AG04449 (cell line): ENCODE measurements at regions not wholly inside any gene's neighbourhood (a gene's known extent, or its start where the extent isn't known, plus 50 kb on each side); places are given as distances from the start of the nearest gene placed in this dataset.
"Not testable (repeated sequence)": the region's sequence is repeated elsewhere in the genome, so short reads cannot be mapped to it uniquely, and the experiment has no call there.

Experiments used
- CTCF ChIA-PET: fragments of 350-600 bp; formaldehyde crosslinking; extraction: SDS; loops from one replicate; lab custom pipeline; 2021; ENCODE audit warnings: antibody characterized with exemption; lab: Yijun Ruan, JAX
- POLR2A ChIA-PET: fragments of 400-600, 350-600 bp; formaldehyde crosslinking; extraction: SDS; loops from one replicate; lab custom pipeline; 2020; ENCODE audit warnings: antibody characterized with exemption, inconsistent platforms; lab: Yijun Ruan, JAX
- DNase-seq: peaks from one replicate; pipeline ENCODE4 v3.0.0-alpha.2; 2010; ENCODE audit warnings: low read depth, low spot score
- H3K4me3 ChIP-seq: 2 replicates; pipeline ENCODE4 v1.5.1; 2011; ENCODE audit warnings: low read depth, mild to moderate bottlenecking, control low read depth, low read length
- TF ChIP-seq, protein P1 (sequence below): IDR thresholded peaks from one replicate; pipeline ENCODE4 v1.5.1; 2011; ENCODE audit warnings: mild to moderate bottlenecking, moderate library complexity, low read length, control low read depth, inconsistent platforms; ENCODE audit not compliant: insufficient read depth; ENCODE audit errors: missing control alignments

- ChIA-PET POLR2A (no interaction called here), CTCF (no interaction called here)
- H3K4me3 ChIP-seq, result no peak overlapping the region
- DNase-seq, result no peak
- TF ChIP-seq, protein P1, sequence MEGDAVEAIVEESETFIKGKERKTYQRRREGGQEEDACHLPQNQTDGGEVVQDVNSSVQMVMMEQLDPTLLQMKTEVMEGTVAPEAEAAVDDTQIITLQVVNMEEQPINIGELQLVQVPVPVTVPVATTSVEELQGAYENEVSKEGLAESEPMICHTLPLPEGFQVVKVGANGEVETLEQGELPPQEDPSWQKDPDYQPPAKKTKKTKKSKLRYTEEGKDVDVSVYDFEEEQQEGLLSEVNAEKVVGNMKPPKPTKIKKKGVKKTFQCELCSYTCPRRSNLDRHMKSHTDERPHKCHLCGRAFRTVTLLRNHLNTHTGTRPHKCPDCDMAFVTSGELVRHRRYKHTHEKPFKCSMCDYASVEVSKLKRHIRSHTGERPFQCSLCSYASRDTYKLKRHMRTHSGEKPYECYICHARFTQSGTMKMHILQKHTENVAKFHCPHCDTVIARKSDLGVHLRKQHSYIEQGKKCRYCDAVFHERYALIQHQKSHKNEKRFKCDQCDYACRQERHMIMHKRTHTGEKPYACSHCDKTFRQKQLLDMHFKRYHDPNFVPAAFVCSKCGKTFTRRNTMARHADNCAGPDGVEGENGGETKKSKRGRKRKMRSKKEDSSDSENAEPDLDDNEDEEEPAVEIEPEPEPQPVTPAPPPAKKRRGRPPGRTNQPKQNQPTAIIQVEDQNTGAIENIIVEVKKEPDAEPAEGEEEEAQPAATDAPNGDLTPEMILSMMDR, result no peak
Measured at GRCh38 chr1:244330318-244330625, 121.4 kb downstream of the ADSS2 start.

DNA sequence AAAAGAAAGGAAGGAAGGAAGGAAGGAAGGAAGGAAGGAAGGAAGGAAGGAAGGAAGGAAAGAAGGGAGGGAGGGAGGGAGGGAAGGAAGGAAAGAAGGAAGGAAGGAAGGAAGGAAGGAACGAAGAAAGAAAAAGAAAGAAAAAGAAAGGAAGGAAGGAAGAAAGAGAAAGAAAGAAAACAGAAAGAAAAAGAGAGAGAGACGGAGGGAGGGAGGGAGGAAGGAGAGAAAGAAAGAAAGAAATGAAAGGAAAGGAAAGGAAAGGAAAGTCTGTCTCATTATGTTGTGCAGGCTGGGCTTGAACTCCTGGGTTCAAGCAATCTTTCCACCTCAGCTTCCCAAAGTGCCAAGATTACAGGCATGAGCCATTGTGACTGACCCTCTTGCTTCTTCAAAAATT lies 118.9 kb downstream of the ADSS2 start:
- CTCF ChIA-PET, POLR2A ChIA-PET: not testable (repeated sequence)

DNA sequence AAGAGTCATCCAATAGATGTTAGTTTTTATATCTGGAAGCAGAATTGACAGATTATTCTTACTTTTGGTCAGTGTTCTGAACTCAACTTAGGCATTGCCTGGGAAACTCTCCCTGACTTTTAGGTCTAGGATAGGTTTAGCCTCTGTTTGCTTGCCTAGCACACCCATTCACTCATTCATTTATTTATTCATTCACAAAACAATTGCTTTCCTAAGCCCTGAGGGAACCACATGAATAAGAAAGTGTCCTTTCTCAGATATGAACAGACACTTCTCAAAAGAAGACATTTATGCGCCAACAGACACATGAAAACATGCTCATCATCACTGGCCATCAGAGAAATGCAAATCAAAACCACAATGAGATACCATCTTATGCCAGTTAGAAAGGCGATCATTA lies 117.4 kb downstream of the ADSS2 start:
- POLR2A ChIA-PET, H3K4me3 ChIP-seq, CTCF ChIA-PET, DNase-seq: not testable (repeated sequence)

More for the DNA sequence above, 118.9 kb downstream of the ADSS2 start:
- DNase-seq, H3K4me3 ChIP-seq: not testable (repeated sequence)

DNA sequence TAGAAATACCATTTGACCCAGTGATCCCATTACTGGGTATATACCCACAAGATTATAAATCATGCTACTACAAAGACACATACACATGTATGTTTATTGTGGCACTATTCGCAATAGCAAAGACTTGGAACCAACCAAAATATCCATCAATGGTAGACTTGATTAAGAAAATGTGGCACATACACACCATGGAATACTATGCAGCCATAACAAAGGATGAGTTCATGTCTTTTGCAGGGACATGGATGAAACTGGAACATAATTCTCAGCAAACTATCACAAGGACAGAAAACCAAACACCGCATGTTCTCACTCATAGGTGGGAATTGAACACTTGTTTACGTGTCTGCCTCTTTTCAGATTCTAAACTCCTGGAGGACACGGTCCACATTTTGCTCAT lies 116.9 kb downstream of the ADSS2 start:
- POLR2A ChIA-PET, H3K4me3 ChIP-seq, DNase-seq, CTCF ChIA-PET: not testable (repeated sequence)

DNA sequence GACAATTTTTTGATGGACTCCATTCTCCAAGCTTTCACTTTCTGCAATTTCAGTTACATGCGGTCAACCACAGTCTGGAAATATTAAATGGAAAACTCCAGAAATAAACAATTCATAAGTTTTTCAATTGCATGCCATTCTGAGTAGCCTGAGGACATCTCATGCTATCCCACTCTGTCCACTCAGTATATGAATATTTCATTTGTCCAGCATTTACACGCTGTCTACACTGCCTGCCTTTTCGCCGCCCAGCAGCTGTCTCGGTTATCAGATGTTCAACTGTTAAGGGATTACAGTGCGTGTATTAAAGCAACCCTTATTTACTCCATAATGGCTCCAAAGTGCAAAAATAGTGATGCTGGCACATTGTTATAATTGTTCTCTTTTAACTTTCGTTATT lies 116.3 kb downstream of the ADSS2 start:
- POLR2A ChIA-PET, result no interaction called here
- TF ChIP-seq, protein P1, result no peak
- no peak for DNase-seq
- no peak overlapping the region for H3K4me3 ChIP-seq
- CTCF ChIA-PET, result no interaction called here

DNA sequence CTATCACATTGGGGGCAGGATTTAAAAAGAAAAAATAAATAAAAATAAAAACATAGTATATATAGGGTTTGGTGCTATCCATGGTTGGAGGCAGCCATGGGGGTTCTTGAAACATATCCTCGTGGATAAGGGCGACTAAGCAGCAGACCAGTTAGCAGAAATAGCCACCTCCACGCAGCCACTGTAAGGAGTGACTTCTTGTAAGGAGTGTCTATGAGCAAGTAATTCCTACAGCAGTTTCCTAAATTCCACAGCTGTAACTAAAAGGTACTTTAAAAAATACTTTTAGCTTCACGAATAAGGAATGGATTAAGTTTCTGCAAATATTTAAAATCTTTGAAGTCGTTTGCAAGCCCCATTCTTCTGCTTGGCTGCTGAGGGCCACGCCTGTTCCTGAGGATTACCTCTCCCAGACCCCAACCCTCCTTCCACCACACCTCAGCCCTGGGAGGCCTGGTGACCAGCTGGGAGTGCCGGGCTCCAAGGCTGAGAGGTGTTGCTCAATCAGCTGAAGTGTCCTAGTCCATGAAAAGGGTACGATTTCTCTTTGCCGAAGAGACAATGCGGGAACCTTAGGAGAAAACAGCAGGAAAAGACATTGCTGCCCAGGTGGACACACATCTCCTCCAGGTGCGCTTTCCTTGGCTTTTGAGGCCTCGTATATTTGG lies 115.3 kb downstream of the ADSS2 start:
- DNase-seq, result no peak
- ChIA-PET CTCF (no interaction called here), POLR2A (no interaction called here)
- TF ChIP-seq, protein P1, result no peak
- H3K4me3 ChIP-seq, result no peak overlapping the region

- TF ChIP-seq, protein P1, result no peak
- CTCF ChIA-PET, result no interaction called here
- no peak for DNase-seq
- H3K4me3 ChIP-seq, result no peak overlapping the region
- POLR2A ChIA-PET, result no interaction called here
Measured at GRCh38 chr1:244337839-244338238, 113.9 kb downstream of the ADSS2 start.

DNA sequence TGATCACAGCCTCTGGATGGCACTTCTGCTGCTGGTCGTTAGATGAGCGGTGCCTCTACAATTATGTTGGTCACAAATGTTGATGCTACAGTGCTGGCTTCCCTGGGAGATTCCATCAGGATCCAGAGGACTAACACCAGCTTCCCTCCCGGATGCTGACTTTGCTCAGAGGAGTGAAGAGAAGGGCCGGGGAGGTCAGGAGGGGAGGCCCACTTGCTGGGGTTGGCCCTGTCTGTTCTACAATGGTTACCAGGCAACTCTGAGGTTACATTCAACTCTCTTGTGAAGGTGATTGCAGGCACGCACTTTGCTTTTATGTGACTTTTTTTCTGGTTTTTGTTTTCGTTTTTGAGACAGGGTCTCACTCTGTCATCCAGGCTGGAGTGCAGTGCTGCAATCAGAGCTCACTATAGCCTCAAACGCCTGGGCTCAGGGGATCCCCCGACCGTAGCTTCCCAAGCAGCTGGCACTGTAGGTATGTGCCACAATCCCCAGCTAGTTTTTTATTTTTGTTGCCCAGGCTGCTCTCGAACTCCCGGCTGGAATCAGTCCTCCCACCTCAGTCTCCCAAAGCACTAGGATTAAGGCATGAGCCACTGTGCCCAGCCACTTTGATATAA lies 112.5 kb downstream of the ADSS2 start:
- TF ChIP-seq, protein P1, result no peak
- no peak overlapping the region for H3K4me3 ChIP-seq
- DNase-seq, result no peak
- POLR2A ChIA-PET, result no interaction called here
- CTCF ChIA-PET, result no interaction called here
